ENCODE measurements at regions not wholly inside any gene's neighbourhood (a gene's known extent, or its start where the extent isn't known, plus 50 kb on each side); places are given as distances from the start of the nearest gene placed in this dataset.
"Not testable (repeated sequence)": the region's sequence is repeated elsewhere in the genome, so short reads cannot be mapped to it uniquely, and the experiment has no call there.

DNA sequence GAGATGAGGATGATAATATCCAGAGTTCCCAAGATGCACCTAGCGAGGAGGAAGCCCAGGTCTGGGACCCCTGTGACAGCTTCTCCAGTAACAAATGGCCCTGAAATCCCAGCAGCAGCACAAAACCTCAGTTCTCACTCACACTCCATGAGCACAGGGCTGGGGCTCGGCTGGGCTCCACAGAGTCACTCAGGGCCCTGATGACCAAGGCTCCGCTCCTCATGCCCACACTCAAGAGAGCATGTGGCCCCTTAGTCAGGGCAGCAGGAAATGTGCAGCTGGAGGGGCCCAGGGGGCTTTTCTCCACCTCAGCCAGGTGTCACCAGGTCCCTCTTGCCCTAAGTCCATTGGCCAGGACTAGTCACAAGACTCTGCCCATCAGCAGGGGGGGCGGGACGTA lies 242.7 kb upstream of the SFSWAP start:
- TF ChIP-seq, protein P1, sequence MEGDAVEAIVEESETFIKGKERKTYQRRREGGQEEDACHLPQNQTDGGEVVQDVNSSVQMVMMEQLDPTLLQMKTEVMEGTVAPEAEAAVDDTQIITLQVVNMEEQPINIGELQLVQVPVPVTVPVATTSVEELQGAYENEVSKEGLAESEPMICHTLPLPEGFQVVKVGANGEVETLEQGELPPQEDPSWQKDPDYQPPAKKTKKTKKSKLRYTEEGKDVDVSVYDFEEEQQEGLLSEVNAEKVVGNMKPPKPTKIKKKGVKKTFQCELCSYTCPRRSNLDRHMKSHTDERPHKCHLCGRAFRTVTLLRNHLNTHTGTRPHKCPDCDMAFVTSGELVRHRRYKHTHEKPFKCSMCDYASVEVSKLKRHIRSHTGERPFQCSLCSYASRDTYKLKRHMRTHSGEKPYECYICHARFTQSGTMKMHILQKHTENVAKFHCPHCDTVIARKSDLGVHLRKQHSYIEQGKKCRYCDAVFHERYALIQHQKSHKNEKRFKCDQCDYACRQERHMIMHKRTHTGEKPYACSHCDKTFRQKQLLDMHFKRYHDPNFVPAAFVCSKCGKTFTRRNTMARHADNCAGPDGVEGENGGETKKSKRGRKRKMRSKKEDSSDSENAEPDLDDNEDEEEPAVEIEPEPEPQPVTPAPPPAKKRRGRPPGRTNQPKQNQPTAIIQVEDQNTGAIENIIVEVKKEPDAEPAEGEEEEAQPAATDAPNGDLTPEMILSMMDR (IDR thresholded peaks at IDR 0.05; ENCODE audit: low read depth, low read length): no peak
- no peak for DNase-seq (ENCODE audit: extremely low read depth, low read depth)

DNA sequence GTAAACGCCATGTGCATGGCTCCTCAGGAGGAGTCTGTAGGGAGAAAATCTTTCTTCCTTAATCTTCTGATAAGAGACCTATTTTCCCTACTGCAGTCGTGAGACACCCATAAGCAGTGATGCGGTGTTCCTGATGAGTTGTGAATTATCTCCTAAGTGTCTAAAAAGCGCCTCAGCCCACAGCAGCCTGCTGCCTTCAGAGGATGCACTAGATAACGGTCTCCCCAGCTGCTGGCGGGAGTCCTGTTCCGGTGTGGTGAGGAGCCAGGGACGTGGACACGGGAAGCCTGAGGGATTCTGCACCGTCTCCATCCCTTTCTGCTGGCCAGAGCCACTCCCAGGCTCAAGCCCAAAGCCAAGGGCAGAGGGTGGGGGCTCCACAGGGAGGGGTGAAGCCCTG lies 240.9 kb upstream of the SFSWAP start:
- DNase-seq (ENCODE audit: extremely low read depth, low read depth): not testable (repeated sequence)

DNA sequence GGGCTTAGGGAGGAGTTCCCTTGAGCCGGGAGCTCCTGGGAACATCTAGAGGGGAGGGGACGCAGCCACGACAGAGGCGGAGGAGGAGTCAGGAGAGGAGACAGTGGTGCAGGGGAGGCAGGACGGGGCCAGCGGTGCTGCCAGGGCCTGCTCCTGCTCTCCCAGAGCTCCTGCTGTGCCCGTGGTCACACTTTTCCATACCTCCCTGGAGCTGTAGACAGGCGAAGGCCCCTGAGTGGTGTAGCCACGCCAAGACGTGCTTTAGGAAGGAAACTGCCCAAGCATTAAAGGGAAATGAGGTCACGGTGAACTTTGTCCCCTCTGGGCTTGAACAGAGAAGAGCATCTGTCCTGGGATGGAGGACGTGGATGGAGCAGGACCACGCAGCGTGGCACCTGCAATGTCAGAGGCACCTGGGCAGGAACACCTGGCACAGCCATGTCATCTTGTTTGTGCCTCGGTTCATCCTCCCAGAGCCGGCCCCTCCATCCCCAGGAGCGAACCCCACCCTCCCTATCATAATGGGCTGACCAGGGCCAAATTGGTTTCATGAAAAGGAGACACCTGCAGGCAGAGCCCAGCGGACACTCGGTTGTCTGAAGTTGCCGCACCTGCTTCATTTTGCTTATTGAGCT lies 239.5 kb upstream of the SFSWAP start:
- DNase-seq (ENCODE audit: extremely low read depth, low read depth): no peak
- TF ChIP-seq, protein P1 (IDR thresholded peaks at IDR 0.05; ENCODE audit: low read depth, low read length): no peak

DNA sequence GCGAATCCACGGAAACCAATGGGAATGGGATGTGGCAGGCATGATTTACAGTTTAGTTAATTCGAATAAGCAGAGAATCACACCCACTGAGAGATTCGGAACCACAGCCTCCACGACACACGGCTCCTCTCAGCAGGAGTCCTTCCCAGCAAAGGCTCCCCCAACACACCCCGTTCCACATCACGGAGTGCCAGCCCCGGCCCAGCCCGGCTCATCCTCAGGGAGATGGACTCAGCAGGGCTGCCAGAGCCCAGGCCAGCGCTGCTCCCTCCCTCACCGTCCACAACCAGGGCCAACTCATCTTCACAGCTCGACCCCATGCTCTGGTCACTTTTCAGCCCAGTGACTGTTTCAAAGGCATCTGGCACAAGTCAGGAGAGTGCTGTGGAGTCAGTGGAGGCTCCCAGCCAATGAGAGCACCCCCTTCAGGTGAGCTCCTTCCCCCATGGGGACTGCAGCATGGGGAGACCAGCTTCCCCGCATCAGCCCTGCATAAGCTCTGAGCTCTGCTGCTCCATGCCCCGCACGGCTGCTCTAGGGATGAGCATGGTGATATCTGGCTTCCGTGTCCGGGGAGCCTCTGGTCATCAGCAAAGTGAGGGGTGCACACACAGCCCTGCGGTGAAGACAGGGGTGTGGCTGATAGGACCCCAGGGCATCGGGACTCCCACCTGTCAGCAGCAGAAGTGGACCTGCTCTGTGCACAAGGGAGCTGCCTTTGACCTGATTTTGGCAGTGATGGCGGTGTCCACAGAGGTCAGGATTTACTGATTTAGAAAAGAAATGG lies 238.8 kb upstream of the SFSWAP start:
- TF ChIP-seq, protein P1 (IDR thresholded peaks at IDR 0.05; ENCODE audit: low read depth, low read length): no peak
- DNase-seq (ENCODE audit: extremely low read depth, low read depth): no peak

DNA sequence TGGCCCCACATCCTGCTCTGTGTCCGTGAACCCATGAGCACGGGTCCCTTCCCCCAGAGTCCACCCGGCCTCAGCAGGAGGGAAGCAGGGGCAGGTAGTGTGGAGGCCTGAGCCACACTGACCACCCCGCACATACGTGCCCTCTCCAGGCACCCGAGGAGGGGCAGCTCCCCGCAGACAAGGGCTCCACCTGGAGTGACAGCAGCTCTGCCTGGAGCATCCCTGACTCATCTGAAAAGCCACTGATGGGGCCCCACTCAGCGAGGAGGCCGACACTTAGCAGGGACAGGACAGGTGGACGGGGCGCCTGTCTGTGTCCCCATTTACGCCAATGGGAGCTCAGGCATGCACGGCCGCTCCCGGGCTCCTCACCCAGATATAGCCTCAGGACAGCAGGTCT lies 237.6 kb upstream of the SFSWAP start:
- DNase-seq (ENCODE audit: extremely low read depth, low read depth): no peak
- TF ChIP-seq, protein P1 (IDR thresholded peaks at IDR 0.05; ENCODE audit: low read depth, low read length): no peak

DNA sequence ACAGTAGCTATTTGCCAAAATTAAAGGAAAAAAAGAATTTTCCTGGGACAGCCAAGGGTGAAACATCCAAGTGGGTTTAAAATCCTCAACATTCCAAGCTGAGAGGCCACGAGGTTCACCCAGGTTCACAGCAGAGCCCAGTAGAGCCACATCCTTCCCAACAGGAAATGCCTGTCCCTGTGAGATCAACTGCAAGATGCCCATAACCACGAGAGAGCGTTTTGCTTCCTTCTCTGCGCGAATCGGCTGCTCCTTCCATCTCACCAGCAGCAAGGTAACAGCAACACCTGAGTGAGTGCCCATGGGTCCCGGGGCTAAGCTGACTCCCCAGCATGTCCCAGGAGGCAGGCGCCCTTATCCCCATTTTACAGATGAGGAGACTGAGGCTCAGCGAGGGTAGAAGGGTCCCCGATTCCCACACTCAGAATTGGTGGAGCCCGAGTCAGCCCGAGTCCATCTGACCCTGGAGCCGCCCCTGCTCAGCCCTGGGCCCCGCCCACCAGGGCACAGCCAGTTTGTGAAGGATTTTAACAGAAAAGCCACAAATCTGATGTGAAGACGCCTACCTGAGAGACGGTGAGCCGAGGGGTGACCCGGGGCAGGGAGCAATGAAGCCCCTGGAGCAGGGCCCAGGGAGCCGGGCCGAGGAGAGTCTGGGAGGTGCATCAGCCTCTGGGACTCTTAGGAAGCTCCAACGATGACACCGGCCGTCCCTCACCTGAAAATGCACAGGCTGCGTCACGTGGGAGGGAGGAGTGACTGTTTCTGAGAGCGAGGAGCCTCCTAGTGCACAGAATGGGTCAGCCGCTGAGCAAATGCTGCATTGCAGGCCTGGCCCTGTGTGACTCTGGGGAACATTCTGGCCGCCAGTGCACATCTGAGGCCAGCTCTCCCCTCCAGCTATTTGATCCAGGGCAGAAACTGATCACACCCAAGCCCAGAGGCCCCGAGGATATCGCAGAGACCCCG lies 236.9 kb upstream of the SFSWAP start:
- TF ChIP-seq, protein P1 (IDR thresholded peaks at IDR 0.05; ENCODE audit: low read depth, low read length): no peak

DNA sequence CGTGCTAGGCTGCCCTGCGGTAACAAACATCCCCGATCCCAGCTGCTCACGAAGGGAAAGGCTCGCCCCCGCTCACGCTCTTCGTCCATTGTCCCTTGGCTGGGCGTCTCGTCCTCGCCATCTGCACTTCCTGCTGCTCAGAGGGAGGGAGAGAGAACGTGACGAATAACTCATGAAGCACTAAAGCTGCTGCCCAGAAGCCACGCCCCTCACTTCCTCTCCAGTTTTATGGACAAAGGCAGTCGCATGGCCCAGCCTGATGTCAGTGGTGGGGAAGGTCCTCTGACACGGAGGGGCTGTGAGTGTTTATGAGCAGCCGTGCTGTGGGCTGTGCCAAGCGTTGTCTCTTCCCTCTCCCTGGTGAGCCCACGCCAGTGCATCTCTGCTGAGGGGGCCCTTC lies 235.9 kb upstream of the SFSWAP start:
- not testable (repeated sequence) for DNase-seq (ENCODE audit: extremely low read depth, low read depth)

More for the DNA sequence above, 236.9 kb upstream of the SFSWAP start:
- DNase-seq (ENCODE audit: extremely low read depth, low read depth): no peak

DNA sequence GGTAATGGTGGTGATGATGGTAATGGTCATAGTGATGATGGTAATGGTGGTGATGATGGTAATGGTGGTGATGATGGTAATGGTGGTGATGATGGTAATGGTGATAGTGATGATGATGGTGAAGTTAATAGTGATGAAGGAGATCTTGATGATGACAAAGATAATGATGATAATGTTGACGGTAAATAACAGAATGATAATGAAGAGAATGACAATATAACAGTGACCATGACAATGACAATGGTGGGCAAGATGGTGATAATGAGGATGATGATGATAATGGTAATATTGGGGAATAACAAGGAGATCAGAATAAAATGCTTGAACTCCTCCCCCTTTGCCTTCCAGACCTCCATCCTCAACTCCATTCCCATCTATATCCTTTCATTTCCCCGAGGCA lies 233.3 kb upstream of the SFSWAP start:
- TF ChIP-seq, protein P1 (IDR thresholded peaks at IDR 0.05; ENCODE audit: low read depth, low read length): no peak
- DNase-seq (ENCODE audit: extremely low read depth, low read depth): no peak
